IgD-negative memory B cell (primary cell): ENCODE measurements at regions not wholly inside any gene's neighbourhood (a gene's known extent, or its start where the extent isn't known, plus 50 kb on each side); places are given as distances from the start of the nearest gene placed in this dataset.

Experiments
- H3K27ac Mint-ChIP-seq, 3 donors: one replicate each; pipeline ENCODE4 v1.8.0; 2020 to 2022; ENCODE audit warnings: mild to moderate bottlenecking in 3 of 3, mixed read lengths in 3 of 3, moderate library complexity in 1 of 3
- H3K27me3 Mint-ChIP-seq: one replicate; pipeline ENCODE4 v1.8.0; 2021; ENCODE audit warnings: mixed read lengths
- H3K36me3 Mint-ChIP-seq: one replicate; pipeline ENCODE4 v1.8.0; 2020; ENCODE audit warnings: mild to moderate bottlenecking, mixed read lengths
- H3K4me1 Mint-ChIP-seq, 3 donors: one replicate each; pipeline ENCODE4 v1.8.0; 2020 to 2022; ENCODE audit warnings: mixed read lengths in 3 of 3, mild to moderate bottlenecking in 1 of 3
- H3K4me3 Mint-ChIP-seq, 4 donors: one replicate each; pipeline ENCODE4 v1.8.0; 2020 to 2022; ENCODE audit warnings: mild to moderate bottlenecking in 4 of 4, mixed read lengths in 4 of 4, moderate library complexity in 3 of 4
- H3K9me3 Mint-ChIP-seq, 3 donors: one replicate each; pipeline ENCODE4 v1.8.0; 2020 to 2021; ENCODE audit warnings: mixed read lengths in 3 of 3, mild to moderate bottlenecking in 1 of 3

GRCh38 chr12:43294916-43295315 lies 257.1 kb downstream of the ADAMTS20 start:
- H3K27ac Mint-ChIP-seq: no peak overlapping the region
- no peaks in the 10 kb centered on the region for H3K9me3 Mint-ChIP-seq
- H3K4me3 Mint-ChIP-seq: peak overlapping the region in 1 of 4 donors; percentile 20
- peaks cover 7% of the 10 kb centered on the region for H3K27me3 Mint-ChIP-seq
- no peaks in the 10 kb centered on the region for H3K36me3 Mint-ChIP-seq
- peaks cover 0 to 1% (median 0%) of the 10 kb centered on the region in 3 donors for H3K4me1 Mint-ChIP-seq

DNA sequence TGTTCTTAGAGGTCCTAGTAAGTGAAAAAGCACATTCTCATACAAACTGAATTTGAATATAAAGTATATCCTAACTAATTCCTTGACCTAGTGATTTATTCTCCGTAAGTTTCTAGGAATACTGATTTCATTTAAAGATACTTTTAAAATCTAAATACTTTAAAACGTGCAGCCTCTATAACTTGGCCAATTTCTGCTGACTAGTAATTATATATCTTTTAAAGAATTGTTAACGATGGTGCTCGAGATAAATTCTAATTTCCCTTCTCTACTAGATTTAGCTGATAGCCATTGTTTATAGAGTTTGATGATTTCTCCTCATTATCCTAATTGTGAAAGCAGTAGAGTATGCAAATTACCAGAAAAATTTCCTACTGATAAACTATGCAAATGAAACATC lies 257.9 kb downstream of the ADAMTS20 start:
- H3K4me3 Mint-ChIP-seq: no peak overlapping the region
- peaks cover 0 to 1% (median 0%) of the 10 kb centered on the region in 3 donors for H3K4me1 Mint-ChIP-seq
- H3K27me3 Mint-ChIP-seq: peaks cover 7% of the 10 kb centered on the region
- no peaks in the 10 kb centered on the region for H3K36me3 Mint-ChIP-seq
- H3K9me3 Mint-ChIP-seq: no peaks in the 10 kb centered on the region
- no peak overlapping the region for H3K27ac Mint-ChIP-seq

DNA sequence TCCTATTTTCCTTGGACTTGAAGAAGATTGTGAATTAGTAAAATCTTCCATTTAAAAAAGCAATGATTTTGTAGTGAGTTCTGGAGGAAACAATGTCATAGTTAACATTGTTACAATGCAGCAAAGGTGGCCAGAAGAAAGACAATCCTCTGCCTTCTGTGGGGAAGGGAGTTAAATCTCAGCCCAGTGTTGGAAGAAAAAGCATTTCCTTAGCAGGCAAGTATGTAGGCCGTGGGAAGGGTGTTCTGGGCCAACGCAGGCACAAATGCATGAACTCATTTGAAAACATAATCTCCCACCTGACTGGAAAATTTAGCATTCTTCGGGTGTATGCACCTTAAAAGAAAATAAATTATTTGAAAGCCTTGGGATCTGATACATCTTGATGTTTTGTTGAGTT lies 258.6 kb downstream of the ADAMTS20 start:
- H3K27ac Mint-ChIP-seq: no peak overlapping the region

DNA sequence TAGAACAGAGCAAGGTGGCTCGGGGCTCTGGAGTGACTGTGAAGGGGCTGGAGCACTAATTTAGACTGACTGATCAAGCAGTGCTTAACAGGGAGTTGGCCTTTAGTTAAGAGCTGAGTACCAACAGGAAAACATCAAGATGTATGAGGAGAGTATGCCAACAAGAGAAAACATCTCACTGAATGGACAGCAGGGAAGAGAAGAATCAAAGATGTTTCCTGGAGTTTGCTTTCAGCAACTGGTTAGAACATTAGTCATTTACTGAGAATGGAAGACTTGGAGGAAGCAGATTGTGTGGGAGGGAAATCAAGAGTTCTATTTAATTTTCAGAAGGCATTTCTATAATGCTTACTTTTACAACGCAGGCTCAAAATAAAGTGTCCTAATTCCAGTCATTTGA lies 259.3 kb downstream of the ADAMTS20 start:
- H3K36me3 Mint-ChIP-seq: no peaks in the 10 kb centered on the region
- H3K27ac Mint-ChIP-seq: no peak overlapping the region
- H3K4me3 Mint-ChIP-seq: no peak overlapping the region
- no peaks in the 10 kb centered on the region for H3K9me3 Mint-ChIP-seq
- peaks cover 4% of the 10 kb centered on the region for H3K27me3 Mint-ChIP-seq
- no peaks in the 10 kb centered on the region for H3K4me1 Mint-ChIP-seq

More for the DNA sequence above, 258.6 kb downstream of the ADAMTS20 start:
- H3K27me3 Mint-ChIP-seq: peaks cover 7% of the 10 kb centered on the region
- no peaks in the 10 kb centered on the region for H3K9me3 Mint-ChIP-seq
- H3K36me3 Mint-ChIP-seq: no peaks in the 10 kb centered on the region
- H3K4me3 Mint-ChIP-seq: no peak overlapping the region
- peaks cover 0 to 1% (median 0%) of the 10 kb centered on the region in 3 donors for H3K4me1 Mint-ChIP-seq

- peaks cover 4% of the 10 kb centered on the region for H3K27me3 Mint-ChIP-seq
- H3K9me3 Mint-ChIP-seq: no peaks in the 10 kb centered on the region
- H3K4me3 Mint-ChIP-seq: no peak overlapping the region
- no peaks in the 10 kb centered on the region for H3K36me3 Mint-ChIP-seq
- no peaks in the 10 kb centered on the region for H3K4me1 Mint-ChIP-seq
- no peak overlapping the region for H3K27ac Mint-ChIP-seq
These were observed 260.5 kb downstream of the ADAMTS20 start for GRCh38 chr12:43291516-43291915.

- Mint-ChIP-seq H3K4me3 (no peak overlapping the region), H3K27ac (no peak overlapping the region), H3K27me3 (peaks cover 4% of the 10 kb centered on the region), H3K4me1 (no peaks in the 10 kb centered on the region), H3K36me3 (no peaks in the 10 kb centered on the region), H3K9me3 (no peaks in the 10 kb centered on the region)
These were observed 261.2 kb downstream of the ADAMTS20 start for GRCh38 chr12:43290836-43291235.

- no peaks in the 10 kb centered on the region for H3K9me3 Mint-ChIP-seq
- no peaks in the 10 kb centered on the region for H3K36me3 Mint-ChIP-seq
- H3K4me1 Mint-ChIP-seq: no peaks in the 10 kb centered on the region
- peaks cover 3% of the 10 kb centered on the region for H3K27me3 Mint-ChIP-seq
- H3K27ac Mint-ChIP-seq: no peak overlapping the region
- H3K4me3 Mint-ChIP-seq: no peak overlapping the region
These were observed 262.6 kb downstream of the ADAMTS20 start for GRCh38 chr12:43289426-43289801.

DNA sequence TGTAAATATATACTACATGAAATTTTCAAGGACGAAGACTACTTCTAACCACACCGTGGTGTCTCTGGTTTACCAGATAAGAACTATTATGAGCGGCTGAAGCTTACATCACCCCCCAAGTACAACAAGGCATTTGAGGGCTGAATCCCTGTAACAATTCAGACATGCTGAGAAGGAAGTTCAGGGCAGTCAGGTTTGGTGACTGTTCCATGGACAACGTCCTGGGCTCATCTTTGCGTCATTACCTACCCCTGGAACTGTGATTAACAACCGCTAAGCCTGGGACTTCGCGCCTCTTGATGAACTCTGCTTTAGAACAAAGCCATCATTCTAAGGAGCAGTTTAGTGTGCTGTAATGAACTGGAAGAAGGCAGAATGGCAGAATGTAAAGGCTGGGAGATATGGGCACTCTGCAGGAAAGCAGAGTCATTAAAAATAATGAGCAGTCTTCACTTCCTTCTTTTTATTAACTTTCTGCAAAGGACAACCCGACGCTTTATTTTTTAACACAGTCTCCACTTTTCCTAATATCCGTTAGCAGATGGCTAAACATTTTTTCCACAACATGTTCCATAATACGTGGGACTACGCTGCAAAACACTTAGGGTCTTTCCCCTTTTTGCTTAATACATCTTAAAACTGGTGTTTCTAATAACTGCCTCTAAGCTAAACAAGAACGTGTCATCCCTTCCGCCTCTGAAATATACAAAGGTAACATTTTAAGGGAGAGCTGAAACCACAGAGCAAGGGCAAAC lies 263.2 kb downstream of the ADAMTS20 start:
- H3K4me3 Mint-ChIP-seq: no peak overlapping the region
- H3K27ac Mint-ChIP-seq: no peak overlapping the region
- no peaks in the 10 kb centered on the region for H3K36me3 Mint-ChIP-seq
- peaks cover 3% of the 10 kb centered on the region for H3K27me3 Mint-ChIP-seq
- no peaks in the 10 kb centered on the region for H3K9me3 Mint-ChIP-seq
- no peaks in the 10 kb centered on the region for H3K4me1 Mint-ChIP-seq

DNA sequence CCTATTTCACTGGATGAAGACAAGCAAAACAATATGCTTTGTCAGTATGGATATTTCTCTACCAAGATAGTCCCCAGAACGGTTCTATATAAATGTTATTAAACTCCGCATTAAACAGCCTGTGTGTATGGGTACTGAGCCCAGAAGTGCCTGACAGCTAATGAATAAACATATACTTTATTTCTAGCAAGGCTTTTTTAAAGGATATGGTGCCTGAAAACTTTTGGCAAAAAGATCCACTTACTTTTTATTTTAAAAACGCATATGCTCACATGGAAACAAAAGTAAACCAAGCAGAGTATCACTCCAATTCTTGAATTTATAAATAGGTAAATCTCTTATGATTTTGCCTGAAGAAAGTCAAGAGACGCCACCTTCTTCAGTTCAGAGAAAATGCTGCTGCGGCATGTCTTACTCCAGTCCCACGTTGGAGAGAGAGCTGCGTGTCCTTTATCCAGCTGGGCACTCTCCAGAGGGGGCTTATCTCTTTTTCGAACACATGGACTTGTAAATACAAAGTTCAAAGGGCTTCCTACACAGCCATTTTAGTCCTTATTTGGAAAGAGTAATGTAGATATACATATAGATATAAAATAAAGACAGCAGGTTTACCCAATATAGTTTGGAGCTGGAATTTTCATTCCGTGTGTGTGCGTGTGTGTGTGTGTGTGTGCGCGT lies 264.2 kb downstream of the ADAMTS20 start:
- H3K9me3 Mint-ChIP-seq: no peaks in the 10 kb centered on the region

GRCh38 chr12:43286986-43287385 lies 265.0 kb downstream of the ADAMTS20 start:
- H3K4me3 Mint-ChIP-seq: no peak overlapping the region
- H3K9me3 Mint-ChIP-seq: no peaks in the 10 kb centered on the region
- H3K27me3 Mint-ChIP-seq: peaks cover 1% of the 10 kb centered on the region
- no peaks in the 10 kb centered on the region for H3K36me3 Mint-ChIP-seq
- H3K27ac Mint-ChIP-seq: no peak overlapping the region
- no peaks in the 10 kb centered on the region for H3K4me1 Mint-ChIP-seq

More for the DNA sequence above, 264.2 kb downstream of the ADAMTS20 start:
- H3K4me3 Mint-ChIP-seq: no peak overlapping the region
- no peak overlapping the region for H3K27ac Mint-ChIP-seq
- H3K27me3 Mint-ChIP-seq: peaks cover 3% of the 10 kb centered on the region
- no peaks in the 10 kb centered on the region for H3K4me1 Mint-ChIP-seq
- no peaks in the 10 kb centered on the region for H3K36me3 Mint-ChIP-seq

- Mint-ChIP-seq H3K27me3 (peaks cover 1% of the 10 kb centered on the region), H3K36me3 (no peaks in the 10 kb centered on the region), H3K4me1 (peaks cover 0 to 2% (median 0%) of the 10 kb centered on the region in 3 donors), H3K27ac (no peak overlapping the region), H3K9me3 (no peaks in the 10 kb centered on the region), H3K4me3 (no peak overlapping the region)
These were observed 266.8 kb downstream of the ADAMTS20 start for GRCh38 chr12:43285159-43285598.

GRCh38 chr12:43284486-43285158 lies 267.4 kb downstream of the ADAMTS20 start:
- peaks cover 1% of the 10 kb centered on the region for H3K27me3 Mint-ChIP-seq
- no peak overlapping the region for H3K27ac Mint-ChIP-seq
- H3K9me3 Mint-ChIP-seq: no peaks in the 10 kb centered on the region
- H3K36me3 Mint-ChIP-seq: no peaks in the 10 kb centered on the region
- no peak overlapping the region for H3K4me3 Mint-ChIP-seq
- peaks cover 0 to 2% (median 0%) of the 10 kb centered on the region in 3 donors for H3K4me1 Mint-ChIP-seq

- Mint-ChIP-seq H3K4me3 (no peak overlapping the region), H3K9me3 (no peaks in the 10 kb centered on the region), H3K36me3 (no peaks in the 10 kb centered on the region), H3K4me1 (peaks cover 4 to 5% (median 5%) of the 10 kb centered on the region in 3 donors), H3K27me3 (peaks cover 1% of the 10 kb centered on the region), H3K27ac (no peak overlapping the region)
These were observed 268.8 kb downstream of the ADAMTS20 start for GRCh38 chr12:43283206-43283605.

GRCh38 chr12:43282106-43282505 lies 269.9 kb downstream of the ADAMTS20 start:
- Mint-ChIP-seq H3K9me3 (no peaks in the 10 kb centered on the region), H3K27ac (no peak overlapping the region), H3K4me3 (no peak overlapping the region), H3K27me3 (peaks cover 1% of the 10 kb centered on the region), H3K4me1 (peaks cover 11 to 15% (median 14%) of the 10 kb centered on the region in 3 donors), H3K36me3 (no peaks in the 10 kb centered on the region)

DNA sequence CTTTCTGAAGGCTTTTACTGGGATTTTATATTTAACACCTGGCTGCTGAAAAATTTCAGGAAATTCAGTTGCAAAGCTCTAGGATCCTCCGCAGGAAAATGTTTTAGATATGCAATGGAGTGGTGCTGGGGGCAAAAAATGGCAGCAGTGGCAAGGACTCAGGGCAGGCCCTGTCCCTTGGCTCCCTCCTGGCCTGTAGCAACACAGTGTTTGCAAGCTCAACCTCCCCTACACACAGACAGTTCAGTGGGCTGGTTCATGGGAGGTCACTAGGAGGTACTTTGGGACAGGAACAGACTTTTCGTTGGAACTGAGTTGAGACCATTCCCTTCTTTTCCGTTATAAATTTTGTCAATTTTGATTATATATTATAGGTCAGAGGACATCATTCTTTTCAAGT lies 270.4 kb downstream of the ADAMTS20 start:
- Mint-ChIP-seq H3K9me3 (no peaks in the 10 kb centered on the region), H3K4me1 (peaks cover 13 to 15% (median 14%) of the 10 kb centered on the region in 3 donors), H3K36me3 (no peaks in the 10 kb centered on the region), H3K27ac (no peak overlapping the region), H3K4me3 (no peak overlapping the region), H3K27me3 (peaks cover 1% of the 10 kb centered on the region)
